ENCODE measurements at regions not wholly inside any gene's neighbourhood (a gene's known extent, or its start where the extent isn't known, plus 50 kb on each side); places are given as distances from the start of the nearest gene placed in this dataset.
"Not testable (repeated sequence)": the region's sequence is repeated elsewhere in the genome, so short reads cannot be mapped to it uniquely, and the experiment has no call there.

DNA sequence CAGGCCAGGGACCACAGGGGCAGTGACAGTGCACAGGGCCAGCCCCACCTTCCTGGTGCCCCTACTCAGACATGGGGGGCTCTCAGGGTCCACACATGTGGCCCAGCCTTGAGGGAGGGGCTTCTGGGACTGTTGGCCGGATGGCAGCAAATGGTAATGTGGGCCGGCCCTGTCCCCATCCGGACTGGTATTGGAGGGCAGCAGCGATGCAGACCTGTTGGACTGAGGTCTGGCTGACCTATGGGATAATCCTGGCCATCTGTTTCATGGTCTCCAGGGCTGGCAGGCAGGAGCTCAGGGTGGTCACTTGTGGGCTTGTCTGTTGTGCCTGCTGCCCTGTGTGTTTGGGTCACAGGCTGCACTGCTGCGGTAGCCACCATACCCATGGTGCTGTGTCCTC is 387.5 kb downstream of the TMEM121 start:
- ATAC-seq (no peak), FAIRE-seq (no peak), DNase-seq (ENCODE audit: low read depth in 1 of 2, low spot score in 1 of 2) (no peak)
- H3K4me3 ChIP-seq, result no peak overlapping the region
- no peak for TF ChIP-seq SMC3 (IDR thresholded peaks at IDR 0.05)
- no peak for TF ChIP-seq FOXS1 (CRISPR knock-in tag; IDR thresholded peaks at IDR 0.05)
- no peak for TF ChIP-seq POLR2A (IDR thresholded peaks at IDR 0.05; ENCODE audit: low read length)
- TF ChIP-seq CHD4 (IDR thresholded peaks at IDR 0.05; ENCODE audit: borderline replicate concordance), result no peak
- no peak for TF ChIP-seq ZFP36 (IDR thresholded peaks at IDR 0.05; ENCODE audit: borderline replicate concordance, partially characterized antibody)
- ChIA-PET CTCF (no interaction called here), POLR2A (no interaction called here)
- H3K4me1 ChIP-seq, result no peaks in the 10 kb centered on the region
- H3K4me2 ChIP-seq, result no peak overlapping the region
- H3K27ac ChIP-seq, result no peak overlapping the region
- no peaks in the 10 kb centered on the region for H3K9me3 ChIP-seq
- whole genome bisulfite sequencing (ENCODE audit: missing lambda C conversion rate), result 20% methylated on average over 4 of the region's 5 CpGs

DNA sequence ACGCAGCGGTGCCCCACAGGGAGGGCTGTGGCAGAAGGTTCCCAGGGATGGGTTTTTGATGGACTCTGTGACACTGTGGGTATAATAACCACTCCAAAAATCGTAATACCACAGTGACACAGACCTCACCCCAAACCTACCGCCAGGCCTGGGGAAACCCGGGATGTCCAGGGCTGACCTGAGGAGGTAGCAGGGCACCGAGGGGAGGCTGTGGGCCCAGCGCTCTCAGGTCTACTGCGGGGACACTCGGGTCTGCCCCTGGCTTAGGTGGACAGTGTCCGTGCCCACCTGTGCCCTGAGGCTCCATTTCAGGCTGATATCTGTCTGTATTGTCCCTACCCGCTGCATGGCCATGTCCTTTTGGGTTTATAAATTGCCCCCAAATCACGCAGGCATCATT is 387.9 kb downstream of the TMEM121 start:
- CTCF ChIA-PET; H3K4me2 ChIP-seq; DNase-seq (ENCODE audit: low read depth in 1 of 2, low spot score in 1 of 2); FAIRE-seq; H3K27ac ChIP-seq; H3K9me3 ChIP-seq; H3K4me3 ChIP-seq; H3K4me1 ChIP-seq; ATAC-seq; POLR2A ChIA-PET: not testable (repeated sequence)
- 29% methylated on average over 9 of the region's 12 CpGs for WGBS (ENCODE audit: missing lambda C conversion rate)

DNA sequence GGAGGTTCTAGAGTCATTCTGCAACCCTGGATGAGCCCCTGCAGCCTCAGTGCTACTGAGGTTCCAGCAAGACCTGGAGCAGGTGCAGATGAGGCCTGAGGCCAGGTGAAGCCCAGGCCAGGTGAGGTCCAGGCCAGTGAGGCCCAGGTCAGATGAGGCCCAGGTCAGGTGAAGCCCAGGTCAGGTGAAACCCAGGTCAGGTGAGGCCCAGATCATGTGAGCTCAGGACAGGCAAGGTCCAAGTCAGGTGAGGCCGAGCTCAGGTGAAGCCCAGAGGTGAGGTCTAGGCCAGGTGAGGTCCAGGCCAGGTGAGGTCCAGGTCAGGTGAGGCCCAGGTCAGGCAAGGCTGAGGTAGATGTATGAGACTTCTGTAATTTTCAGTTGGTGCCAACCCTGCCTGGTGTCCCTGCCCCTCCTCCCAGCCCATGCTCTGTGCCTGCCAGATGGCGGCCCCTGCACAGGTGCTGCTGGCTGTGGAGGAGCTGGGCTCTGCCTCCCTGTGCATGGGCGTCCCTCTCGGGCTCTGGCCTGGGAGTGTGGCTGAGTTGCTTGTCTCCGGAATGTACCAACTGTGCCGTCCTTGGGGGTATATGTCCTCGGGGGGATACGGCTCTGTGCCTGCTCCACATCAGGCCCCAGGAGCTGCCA is 388.5 kb downstream of the TMEM121 start:
- Histone ChIP-seq H3K9me3 (no peaks in the 10 kb centered on the region), H3K4me3 (no peak overlapping the region), H3K27ac (no peak overlapping the region), H3K4me2 (no peak overlapping the region), H3K4me1 (no peaks in the 10 kb centered on the region)
- ChIA-PET POLR2A (no interaction called here), CTCF (no interaction called here)
- no peak for FAIRE-seq
- no peak for ATAC-seq
- no peak for DNase-seq (ENCODE audit: low read depth in 1 of 2, low spot score in 1 of 2)
- TF ChIP-seq, protein P1, sequence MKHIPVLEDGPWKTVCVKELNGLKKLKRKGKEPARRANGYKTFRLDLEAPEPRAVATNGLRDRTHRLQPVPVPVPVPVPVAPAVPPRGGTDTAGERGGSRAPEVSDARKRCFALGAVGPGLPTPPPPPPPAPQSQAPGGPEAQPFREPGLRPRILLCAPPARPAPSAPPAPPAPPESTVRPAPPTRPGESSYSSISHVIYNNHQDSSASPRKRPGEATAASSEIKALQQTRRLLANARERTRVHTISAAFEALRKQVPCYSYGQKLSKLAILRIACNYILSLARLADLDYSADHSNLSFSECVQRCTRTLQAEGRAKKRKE (CRISPR knock-in tag; IDR thresholded peaks at IDR 0.05; ENCODE audit: low read depth), result no peak
- TF ChIP-seq HOXA7 (CRISPR knock-in tag; IDR thresholded peaks at IDR 0.05), result no peak
- TF ChIP-seq CHD4 (IDR thresholded peaks at IDR 0.05; ENCODE audit: borderline replicate concordance), result no peak
- no peak for TF ChIP-seq RCOR1 (IDR thresholded peaks at IDR 0.05; ENCODE audit: low read depth, low read length)
- no peak for TF ChIP-seq RARB (CRISPR knock-in tag; IDR thresholded peaks at IDR 0.05)
- TF ChIP-seq FOSL2 (IDR thresholded peaks at IDR 0.05), result no peak
- no peak for TF ChIP-seq FOSL2 (CRISPR knock-in tag; IDR thresholded peaks at IDR 0.05)
- TF ChIP-seq ESRRA (IDR thresholded peaks at IDR 0.05; ENCODE audit: borderline replicate concordance, low read length), result no peak
- TF ChIP-seq NPAS2 (CRISPR knock-in tag; IDR thresholded peaks at IDR 0.05; ENCODE audit: borderline replicate concordance), result no peak
- no peak for TF ChIP-seq TP53 (CRISPR knock-in tag; IDR thresholded peaks at IDR 0.05)
- no peak for TF ChIP-seq KDM5A (IDR thresholded peaks at IDR 0.05)
- TF ChIP-seq MYC (IDR thresholded peaks at IDR 0.05; ENCODE audit: borderline replicate concordance, low read length), result no peak
- no peak for TF ChIP-seq NR3C1 (IDR thresholded peaks at IDR 0.05)
- no peak for TF ChIP-seq ZFP36 (IDR thresholded peaks at IDR 0.05; ENCODE audit: borderline replicate concordance, partially characterized antibody)
- no peak for TF ChIP-seq ZSCAN20 (CRISPR knock-in tag; IDR thresholded peaks at IDR 0.05)
- TF ChIP-seq EHMT2 (IDR thresholded peaks at IDR 0.05; ENCODE audit: low read depth), result no peak
- TF ChIP-seq, protein P2, sequence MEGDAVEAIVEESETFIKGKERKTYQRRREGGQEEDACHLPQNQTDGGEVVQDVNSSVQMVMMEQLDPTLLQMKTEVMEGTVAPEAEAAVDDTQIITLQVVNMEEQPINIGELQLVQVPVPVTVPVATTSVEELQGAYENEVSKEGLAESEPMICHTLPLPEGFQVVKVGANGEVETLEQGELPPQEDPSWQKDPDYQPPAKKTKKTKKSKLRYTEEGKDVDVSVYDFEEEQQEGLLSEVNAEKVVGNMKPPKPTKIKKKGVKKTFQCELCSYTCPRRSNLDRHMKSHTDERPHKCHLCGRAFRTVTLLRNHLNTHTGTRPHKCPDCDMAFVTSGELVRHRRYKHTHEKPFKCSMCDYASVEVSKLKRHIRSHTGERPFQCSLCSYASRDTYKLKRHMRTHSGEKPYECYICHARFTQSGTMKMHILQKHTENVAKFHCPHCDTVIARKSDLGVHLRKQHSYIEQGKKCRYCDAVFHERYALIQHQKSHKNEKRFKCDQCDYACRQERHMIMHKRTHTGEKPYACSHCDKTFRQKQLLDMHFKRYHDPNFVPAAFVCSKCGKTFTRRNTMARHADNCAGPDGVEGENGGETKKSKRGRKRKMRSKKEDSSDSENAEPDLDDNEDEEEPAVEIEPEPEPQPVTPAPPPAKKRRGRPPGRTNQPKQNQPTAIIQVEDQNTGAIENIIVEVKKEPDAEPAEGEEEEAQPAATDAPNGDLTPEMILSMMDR (IDR thresholded peaks at IDR 0.05), result no peak
- TF ChIP-seq MAZ (IDR thresholded peaks at IDR 0.05; ENCODE audit: borderline replicate concordance, low read depth, low read length), result no peak
- 7% methylated on average over 5 of the region's 8 CpGs for WGBS (ENCODE audit: missing lambda C conversion rate)

DNA sequence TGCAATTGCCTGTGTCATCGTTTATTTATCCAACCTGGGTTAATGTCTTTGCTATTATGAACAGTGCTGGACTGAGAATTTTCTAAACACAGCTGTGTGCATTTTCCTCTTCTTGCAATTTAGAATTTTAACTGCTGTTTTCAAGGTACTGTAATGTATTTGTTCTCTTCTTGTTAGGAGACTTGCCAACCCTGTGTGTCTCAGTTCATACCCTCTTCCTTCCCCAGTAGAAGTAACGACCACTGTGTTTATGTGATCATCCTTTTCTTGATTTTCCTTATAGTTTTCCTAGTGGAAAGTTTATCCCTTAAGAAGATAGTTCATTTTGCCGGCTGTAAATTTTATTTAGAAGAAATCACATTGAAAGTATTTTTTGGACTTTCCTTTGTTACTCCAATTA is 389.2 kb downstream of the TMEM121 start:
- whole genome bisulfite sequencing (ENCODE audit: missing lambda C conversion rate), result 1% methylated on average over 3 of the region's 3 CpGs
- H3K9me3 ChIP-seq; H3K4me2 ChIP-seq; H3K4me1 ChIP-seq; POLR2A ChIA-PET; H3K4me3 ChIP-seq; H3K27ac ChIP-seq; FAIRE-seq; DNase-seq (ENCODE audit: low read depth in 1 of 2, low spot score in 1 of 2); CTCF ChIA-PET; ATAC-seq: not testable (repeated sequence)

DNA sequence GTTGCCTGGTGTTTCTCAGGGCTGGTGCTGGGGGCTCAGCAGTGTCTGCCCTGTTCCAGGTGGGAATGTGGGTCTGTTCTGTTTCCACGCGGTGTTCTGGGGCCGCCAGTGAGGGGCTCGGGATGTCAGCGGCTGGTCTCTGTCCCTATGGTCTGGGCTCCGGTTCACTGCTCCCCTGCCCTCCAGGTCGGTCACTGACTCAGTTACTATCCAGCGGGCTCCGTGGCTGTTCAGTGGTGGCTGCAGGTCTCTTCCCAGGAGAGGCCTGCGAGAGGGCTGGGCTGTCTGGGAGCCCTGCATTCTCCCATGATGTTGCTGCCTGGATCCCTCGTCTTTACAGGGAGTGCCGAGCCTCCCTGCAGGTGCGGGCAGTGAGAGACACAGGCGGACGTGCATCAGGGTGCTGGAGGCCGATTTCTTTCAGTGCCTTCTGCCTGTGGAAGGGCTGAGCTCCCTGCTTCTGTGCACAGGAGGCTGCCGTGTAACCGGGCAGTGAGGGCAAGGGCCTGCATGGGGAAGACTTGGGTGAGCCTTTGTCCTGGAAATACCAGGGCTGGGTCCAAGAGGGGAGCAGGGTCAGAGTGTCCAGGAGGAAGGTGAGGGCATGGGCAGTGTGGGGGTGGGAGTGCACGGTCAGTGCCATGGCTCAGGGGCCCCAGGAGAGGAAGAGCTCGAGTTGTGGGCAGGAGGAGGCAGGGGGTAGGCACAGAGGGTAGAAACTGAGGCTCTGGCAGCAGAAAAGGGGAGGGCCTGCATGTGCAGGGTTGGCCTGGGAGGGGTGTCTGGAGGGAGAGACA is 391.0 kb downstream of the TMEM121 start:
- POLR2A ChIA-PET, H3K4me3 ChIP-seq: not testable (repeated sequence)

More for the DNA sequence above, 391.0 kb downstream of the TMEM121 start:
- H3K27ac ChIP-seq; H3K4me1 ChIP-seq; H3K9me3 ChIP-seq; CTCF ChIA-PET; H3K4me2 ChIP-seq; ATAC-seq; FAIRE-seq; DNase-seq (ENCODE audit: low read depth in 1 of 2, low spot score in 1 of 2): not testable (repeated sequence)
- 37% methylated on average over 11 of the region's 20 CpGs for WGBS (ENCODE audit: missing lambda C conversion rate)
